Lung (tissue), 11 donors: ENCODE measurements at regions not wholly inside any gene's neighbourhood (a gene's known extent, or its start where the extent isn't known, plus 50 kb on each side); places are given as distances from the start of the nearest gene placed in this dataset.

Experiments
- ATAC-seq: fragments of 200-7000 bp; cut with Tn5 transposase; one replicate; pipeline ENCODE4 v1.9.1; 2020; ENCODE audit warnings: moderate number of reproducible peaks; ENCODE audit not compliant: insufficient read depth, low FRiP score
- DNase-seq, 3 donors: peaks; one replicate each; pipeline ENCODE4 v3.0.0-alpha.2; 2013 to 2017
- H3K27ac ChIP-seq, 2 donors: one replicate each; pipeline ENCODE4 v1.5.1; 2013; ENCODE audit warnings: mild to moderate bottlenecking in 2 of 2, moderate library complexity in 2 of 2, control low read depth in 1 of 2, inconsistent platforms in 1 of 2, low read depth in 1 of 2, low read length in 1 of 2
- H3K27me3 ChIP-seq, 3 donors: one replicate each; pipeline ENCODE4 v1.5.1; 2013; ENCODE audit warnings: low read length in 2 of 3; ENCODE audit not compliant: control insufficient read depth in 3 of 3, insufficient read depth in 3 of 3
- H3K36me3 ChIP-seq, 4 donors: one replicate each; pipeline ENCODE4 v1.5.1; 2013; ENCODE audit warnings: low read length in 4 of 4, mild to moderate bottlenecking in 1 of 4, moderate library complexity in 1 of 4; ENCODE audit not compliant: control insufficient read depth in 4 of 4, insufficient read depth in 4 of 4
- H3K4me1 ChIP-seq, 5 donors: one replicate each; pipeline ENCODE4 v1.5.1; 2013; ENCODE audit warnings: low read length in 5 of 5, mild to moderate bottlenecking in 2 of 5, moderate library complexity in 1 of 5; ENCODE audit not compliant: control insufficient read depth in 5 of 5, insufficient read depth in 5 of 5
- H3K4me3 ChIP-seq: one replicate; pipeline ENCODE4 v1.5.1; 2013; ENCODE audit warnings: mild to moderate bottlenecking, control low read depth, moderate library complexity
- H3K9ac ChIP-seq, 2 donors: one replicate each; pipeline ENCODE4 v1.5.1; 2013; ENCODE audit warnings: low read length in 2 of 2, control low read depth in 1 of 2; ENCODE audit not compliant: insufficient read depth in 1 of 2
- H3K9me3 ChIP-seq, 4 donors: one replicate each; pipeline ENCODE4 v1.5.1; 2013; ENCODE audit warnings: low read length in 3 of 4, mild to moderate bottlenecking in 1 of 4, moderate library complexity in 1 of 4; ENCODE audit not compliant: control insufficient read depth in 4 of 4, insufficient read depth in 3 of 4
- CTCF ChIP-seq: IDR thresholded peaks from 2 replicates; pipeline ENCODE4 v1.5.1; 2012; ENCODE audit warnings: mild to moderate bottlenecking; ENCODE audit errors: control extremely low read depth, extremely low read depth
- WGBS, 2 donors: extraction: QIAGEN DNeasy Blood & Tissue Kit; methylation state at CpG; one replicate each; pipeline ENCODE4 v1.1.7; 2013; 5-methylcytosine and 5-hydroxymethylcytosine counted together
- donor health status: control.
- donor health status: control.
- donor health status: Bipolar disorder and iron deficiency.
- donor health status: healthy.
- donor health status: DM: yes; HTN: yes; CAD: no.

DNA sequence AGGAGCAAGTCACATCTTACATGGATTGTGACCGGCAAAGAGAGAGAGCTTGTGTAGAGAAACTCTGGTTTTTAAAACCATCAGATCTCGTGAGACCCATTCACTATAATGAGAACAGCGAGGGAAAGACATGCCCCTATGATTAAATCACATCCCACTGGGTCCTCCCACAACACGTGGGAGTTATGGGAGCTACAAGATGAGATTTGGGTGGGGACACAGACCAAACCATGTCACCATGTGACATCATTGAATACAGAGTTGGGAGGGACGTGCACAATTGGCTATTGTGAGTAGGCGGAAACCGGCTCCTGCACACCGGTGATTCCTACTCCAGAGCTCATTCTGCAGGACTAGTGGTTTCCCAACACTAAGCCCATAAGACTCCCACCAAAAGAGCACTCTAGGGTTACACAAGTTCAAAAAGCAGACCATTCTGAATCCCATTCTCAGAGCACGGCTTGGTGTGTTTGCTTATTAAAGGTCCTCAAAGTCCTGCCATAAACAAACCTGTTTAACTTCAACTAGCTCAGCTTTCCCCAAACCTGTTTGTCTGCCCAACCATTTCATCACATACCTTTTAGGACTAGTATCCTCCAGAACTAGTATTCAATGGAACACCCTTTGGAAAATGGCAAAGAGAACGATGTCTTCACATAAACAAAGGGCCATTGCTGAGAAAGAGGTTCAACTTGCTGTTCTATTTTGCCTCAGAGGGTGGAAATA is 167.6 kb downstream of the TLE3 start:
- Histone ChIP-seq H3K27me3 (no peaks in the 10 kb centered on the region), H3K27ac (no peak overlapping the region), H3K9me3 (peaks cover 0 to 15% (median 4%) of the 10 kb centered on the region in 4 donors), H3K9ac (no peak overlapping the region), H3K4me3 (no peak overlapping the region), H3K36me3 (no peaks in the 10 kb centered on the region), H3K4me1 (peaks cover 0 to 16% (median 0%) of the 10 kb centered on the region in 5 donors)
- ATAC-seq, result no peak
- TF ChIP-seq CTCF, result no peak
- WGBS, 2 donors, result 83 to 89% methylated on average over 10 of the region's 10 CpGs
- peak in 1 of 3 donors; percentile 7 for DNase-seq

DNA sequence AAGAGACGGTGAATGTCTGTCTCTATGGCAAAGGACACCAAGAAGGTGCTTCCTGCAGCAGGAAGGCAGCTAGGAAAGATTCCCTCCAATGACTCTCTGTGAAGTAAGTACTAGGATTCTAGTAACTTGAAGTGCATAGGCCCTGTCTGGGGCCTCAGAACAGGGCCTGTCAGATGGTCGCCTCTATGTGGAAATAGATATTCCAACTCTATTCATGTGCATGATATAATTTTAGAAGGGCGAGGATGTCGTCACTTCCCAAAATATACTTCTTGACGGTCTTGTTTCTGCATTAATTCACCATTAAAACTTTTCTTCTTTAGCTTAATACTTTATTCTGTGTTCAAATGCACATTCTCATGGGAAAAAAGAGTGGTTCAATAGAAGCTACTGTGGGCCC is 167.0 kb downstream of the TLE3 start:
- H3K36me3 ChIP-seq, result no peaks in the 10 kb centered on the region
- DNase-seq (no peak), ATAC-seq (no peak)
- H3K27me3 ChIP-seq, result no peaks in the 10 kb centered on the region
- no peak overlapping the region for H3K9ac ChIP-seq
- H3K27ac ChIP-seq, result no peak overlapping the region
- 84 to 90% methylated on average over 5 of the region's 5 CpGs for WGBS, 2 donors
- H3K4me3 ChIP-seq, result no peak overlapping the region
- peaks cover 0 to 16% (median 0%) of the 10 kb centered on the region in 5 donors for H3K4me1 ChIP-seq
- H3K9me3 ChIP-seq, result peaks cover 0 to 12% (median 7%) of the 10 kb centered on the region in 4 donors
- TF ChIP-seq CTCF, result no peak

DNA sequence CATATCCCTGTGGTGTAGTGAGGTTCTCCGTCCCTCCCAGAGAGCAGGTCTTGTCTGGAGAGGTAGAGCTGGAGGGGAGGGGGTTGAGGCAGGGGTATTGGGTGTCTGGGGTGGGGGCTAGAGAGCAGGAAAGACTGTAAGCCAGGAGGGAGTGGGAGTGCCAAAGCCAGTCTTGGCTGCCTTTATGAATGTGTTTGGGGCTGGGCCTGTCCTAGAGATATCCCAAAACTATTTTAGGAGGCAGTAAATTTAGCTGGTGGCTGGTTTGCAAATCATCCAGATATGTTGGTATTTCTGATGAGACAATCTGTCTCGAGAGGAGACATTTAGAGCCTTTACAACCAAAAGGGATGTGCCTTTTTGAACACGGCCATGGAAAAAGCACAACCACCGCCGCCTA is 166.6 kb downstream of the TLE3 start:
- Histone ChIP-seq H3K9me3 (peaks cover 0 to 11% (median 8%) of the 10 kb centered on the region in 4 donors), H3K27ac (no peak overlapping the region), H3K9ac (no peak overlapping the region), H3K36me3 (no peaks in the 10 kb centered on the region), H3K4me3 (no peak overlapping the region), H3K27me3 (no peaks in the 10 kb centered on the region), H3K4me1 (peaks cover 0 to 16% (median 0%) of the 10 kb centered on the region in 5 donors)
- no peak for ATAC-seq
- no peak for TF ChIP-seq CTCF
- DNase-seq, result no peak
- WGBS, 2 donors, result 88% methylated on average over 5 of the region's 5 CpGs
